ENCODE measurements at regions not wholly inside any gene's neighbourhood (a gene's known extent, or its start where the extent isn't known, plus 50 kb on each side); places are given as distances from the start of the nearest gene placed in this dataset.

DNA sequence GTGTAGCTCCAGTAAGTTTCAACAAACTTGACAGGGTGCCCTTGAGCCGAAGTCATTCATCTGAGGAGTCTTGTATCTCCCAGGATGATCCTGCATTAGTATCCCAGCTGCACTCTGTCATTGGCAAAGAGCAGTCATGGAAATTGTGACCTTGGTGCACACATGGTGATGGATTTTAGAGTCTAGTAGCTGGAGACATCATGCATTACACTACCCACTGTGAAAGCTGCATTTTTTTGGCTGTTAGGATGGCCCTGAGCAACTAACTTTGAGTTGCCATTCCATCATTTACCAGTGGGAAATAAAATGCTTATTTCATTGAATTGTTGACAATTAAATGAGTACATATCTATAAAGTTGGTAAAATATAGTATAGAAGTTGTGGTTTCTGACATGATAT, 552.6 kb upstream of the CBLB start:
- H3K27ac ChIP-seq = no peak overlapping the region
- intact Hi-C loops (cut with DNase I; ENCODE audit: low total_unique reads) (no loop called here), in situ Hi-C loops (cut with MboI; ENCODE audit: low sequenced_read_pairs in 4 of 4) (no loop called here)
- TF ChIP-seq POLR2A (IDR thresholded peaks at IDR 0.05) = no peak
- TF ChIP-seq, protein P1, sequence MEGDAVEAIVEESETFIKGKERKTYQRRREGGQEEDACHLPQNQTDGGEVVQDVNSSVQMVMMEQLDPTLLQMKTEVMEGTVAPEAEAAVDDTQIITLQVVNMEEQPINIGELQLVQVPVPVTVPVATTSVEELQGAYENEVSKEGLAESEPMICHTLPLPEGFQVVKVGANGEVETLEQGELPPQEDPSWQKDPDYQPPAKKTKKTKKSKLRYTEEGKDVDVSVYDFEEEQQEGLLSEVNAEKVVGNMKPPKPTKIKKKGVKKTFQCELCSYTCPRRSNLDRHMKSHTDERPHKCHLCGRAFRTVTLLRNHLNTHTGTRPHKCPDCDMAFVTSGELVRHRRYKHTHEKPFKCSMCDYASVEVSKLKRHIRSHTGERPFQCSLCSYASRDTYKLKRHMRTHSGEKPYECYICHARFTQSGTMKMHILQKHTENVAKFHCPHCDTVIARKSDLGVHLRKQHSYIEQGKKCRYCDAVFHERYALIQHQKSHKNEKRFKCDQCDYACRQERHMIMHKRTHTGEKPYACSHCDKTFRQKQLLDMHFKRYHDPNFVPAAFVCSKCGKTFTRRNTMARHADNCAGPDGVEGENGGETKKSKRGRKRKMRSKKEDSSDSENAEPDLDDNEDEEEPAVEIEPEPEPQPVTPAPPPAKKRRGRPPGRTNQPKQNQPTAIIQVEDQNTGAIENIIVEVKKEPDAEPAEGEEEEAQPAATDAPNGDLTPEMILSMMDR (IDR thresholded peaks at IDR 0.05 in 4 of 5, conservative IDR thresholded peaks at IDR 0.05 in 1 of 5) = no peak
- no peaks in the 10 kb centered on the region for H3K4me1 ChIP-seq
- H3K36me3 ChIP-seq = no peaks in the 10 kb centered on the region
- ATAC-seq (no peak), DNase-seq (no peak)
- H3K9me3 ChIP-seq = no peaks in the 10 kb centered on the region
- H3K27me3 ChIP-seq = no peaks in the 10 kb centered on the region
- no peak overlapping the region for H3K4me3 ChIP-seq

DNA sequence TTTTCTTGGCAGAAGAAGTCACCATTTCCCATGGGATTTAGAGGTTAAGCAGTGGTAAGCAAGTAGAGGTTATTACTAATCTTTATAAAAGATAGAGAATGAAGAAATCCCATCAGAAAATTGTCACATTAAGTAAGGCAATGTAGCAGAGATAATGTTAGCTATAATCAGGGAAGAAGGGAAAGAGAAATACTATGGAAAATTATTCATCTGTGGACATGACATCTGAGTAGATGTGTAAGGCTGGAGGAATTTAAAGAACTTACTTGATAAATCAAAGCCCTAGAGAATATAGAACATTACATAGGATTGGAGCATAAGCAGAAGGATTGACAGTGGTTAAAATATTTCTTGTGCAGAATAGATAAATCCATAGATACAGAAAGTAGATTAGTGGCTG, 553.1 kb upstream of the CBLB start:
- Histone ChIP-seq H3K4me3 (no peak overlapping the region), H3K4me1 (no peaks in the 10 kb centered on the region), H3K36me3 (no peaks in the 10 kb centered on the region), H3K9me3 (no peaks in the 10 kb centered on the region), H3K27me3 (no peaks in the 10 kb centered on the region), H3K27ac (no peak overlapping the region)
- ATAC-seq (no peak), DNase-seq (no peak)
- TF ChIP-seq, protein P1 (IDR thresholded peaks at IDR 0.05 in 4 of 5, conservative IDR thresholded peaks at IDR 0.05 in 1 of 5) = no peak
- no peak for TF ChIP-seq POLR2A (IDR thresholded peaks at IDR 0.05)
- intact Hi-C loops (cut with DNase I; ENCODE audit: low total_unique reads) (no loop called here), in situ Hi-C loops (cut with MboI; ENCODE audit: low sequenced_read_pairs in 4 of 4) (no loop called here)

DNA sequence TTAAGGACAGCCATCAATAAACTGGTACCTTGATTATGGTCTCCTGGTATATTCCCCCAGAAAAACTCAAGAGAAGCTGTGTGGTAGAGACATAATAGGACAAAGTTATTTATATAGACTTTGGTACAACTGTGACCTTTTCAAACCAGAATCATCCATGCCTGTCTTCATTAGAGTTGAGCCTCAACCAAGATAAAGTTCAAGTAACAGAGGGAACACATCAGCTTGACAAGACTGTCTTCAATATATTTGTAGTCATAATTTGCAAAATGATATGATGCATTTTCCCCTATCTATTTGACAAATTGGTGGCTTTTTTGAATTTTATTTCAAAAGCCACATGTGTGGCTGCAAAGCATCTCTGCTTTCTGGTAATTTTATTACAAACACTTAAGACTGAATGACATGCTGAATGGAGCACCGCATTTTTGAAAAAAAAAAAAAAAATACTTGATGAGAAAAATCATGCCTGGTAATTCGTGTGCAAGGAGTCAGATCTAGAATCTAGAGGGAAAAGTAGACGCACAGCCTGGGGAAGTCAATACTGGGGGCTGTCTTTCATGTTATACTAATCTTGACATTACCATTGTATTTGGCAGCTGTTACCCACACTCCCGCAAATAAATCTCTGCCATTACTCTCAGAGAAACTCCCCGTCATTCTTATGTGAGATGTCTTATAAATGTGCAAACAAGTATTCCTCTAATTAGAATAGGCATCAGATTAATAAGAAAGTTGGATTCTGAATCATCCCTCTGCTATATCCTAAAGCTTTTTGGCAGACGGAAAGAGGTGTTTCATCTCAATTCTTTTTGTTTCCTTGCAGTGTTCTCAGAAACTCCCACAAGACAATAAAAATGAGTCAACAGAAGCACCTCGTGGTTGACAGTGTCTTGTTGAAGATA, 554.8 kb upstream of the CBLB start:
- Histone ChIP-seq H3K36me3 (no peaks in the 10 kb centered on the region), H3K27me3 (no peaks in the 10 kb centered on the region), H3K4me3 (no peak overlapping the region), H3K4me1 (no peaks in the 10 kb centered on the region), H3K9me3 (no peaks in the 10 kb centered on the region), H3K27ac (no peak overlapping the region)
- intact Hi-C loops (cut with DNase I; ENCODE audit: low total_unique reads) (no loop called here), in situ Hi-C loops (cut with MboI; ENCODE audit: low sequenced_read_pairs in 4 of 4) (no loop called here)
- ATAC-seq = no peak
- DNase-seq = no peak
- TF ChIP-seq, protein P1 (IDR thresholded peaks at IDR 0.05 in 4 of 5, conservative IDR thresholded peaks at IDR 0.05 in 1 of 5) = no peak
- TF ChIP-seq POLR2A (IDR thresholded peaks at IDR 0.05) = no peak

DNA sequence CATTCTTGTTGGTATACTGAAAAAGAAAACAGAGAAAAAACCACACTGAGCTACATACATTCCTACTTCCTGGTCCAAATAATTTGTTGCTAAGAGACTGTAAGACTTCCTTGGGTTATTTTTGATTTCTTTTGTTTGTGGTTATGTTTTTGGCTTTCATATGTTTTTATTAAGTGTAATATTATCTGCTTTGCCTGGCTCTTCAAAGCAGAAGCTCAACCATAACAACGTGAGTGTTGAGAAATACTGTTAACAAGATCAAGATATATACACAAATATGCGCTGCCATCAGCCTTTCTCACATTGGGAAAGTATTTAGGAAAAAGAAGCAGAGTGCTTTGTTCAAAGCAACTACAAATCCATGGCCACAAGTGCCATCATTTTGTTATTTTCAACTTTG, 556.2 kb upstream of the CBLB start:
- Histone ChIP-seq H3K4me3 (no peak overlapping the region), H3K9me3 (no peaks in the 10 kb centered on the region), H3K27ac (no peak overlapping the region), H3K36me3 (no peaks in the 10 kb centered on the region), H3K4me1 (no peaks in the 10 kb centered on the region), H3K27me3 (no peaks in the 10 kb centered on the region)
- DNase-seq (no peak), ATAC-seq (no peak)
- TF ChIP-seq POLR2A (IDR thresholded peaks at IDR 0.05) = no peak
- TF ChIP-seq, protein P1 (IDR thresholded peaks at IDR 0.05 in 4 of 5, conservative IDR thresholded peaks at IDR 0.05 in 1 of 5) = no peak
- intact Hi-C loops (cut with DNase I; ENCODE audit: low total_unique reads) (no loop called here), in situ Hi-C loops (cut with MboI; ENCODE audit: low sequenced_read_pairs in 4 of 4) (no loop called here)
